HCT116 (cell line): ENCODE measurements at regions not wholly inside any gene's neighbourhood (a gene's known extent, or its start where the extent isn't known, plus 50 kb on each side); places are given as distances from the start of the nearest gene placed in this dataset.

Experiments used
- CTCF ChIP-seq, 3 experiments: fragments of 200-600 bp in 1 of 3; sonication (generic) in 1 of 3; IDR thresholded peaks in 2 of 3; conservative IDR thresholded peaks in 1 of 3; 2 replicates each; pipeline ENCODE4 v1.5.1; 2012 to 2017; ENCODE audit warnings: low read depth in 2 of 3, low read length in 2 of 3, antibody characterized with exemption in 1 of 3, borderline replicate concordance in 1 of 3, control low read depth in 1 of 3, mild to moderate bottlenecking in 1 of 3, mixed read lengths in 1 of 3, mixed run types in 1 of 3, moderate library complexity in 1 of 3; ENCODE audit not compliant: insufficient read depth in 1 of 3
- EZH2phosphoT487 ChIP-seq: fragments of 200-600 bp; IDR thresholded peaks from 2 replicates; pipeline ENCODE4 v1.6.1; 2018; ENCODE audit warnings: antibody characterized with exemption, borderline replicate concordance
- POLR2A ChIP-seq: IDR thresholded peaks from 2 replicates; pipeline ENCODE4 v1.7.0; 2011; ENCODE audit warnings: borderline replicate concordance; ENCODE audit not compliant: insufficient read depth, insufficient read length; ENCODE audit errors: extremely low read depth
- POLR2AphosphoS5 ChIP-seq: IDR thresholded peaks from 2 replicates; pipeline ENCODE4 v1.6.1; 2011; ENCODE audit warnings: mild to moderate bottlenecking, low read depth, low read length, moderate library complexity

- no peak for TF ChIP-seq CTCF (IDR thresholded peaks at IDR 0.05 in 2 of 3, conservative IDR thresholded peaks at IDR 0.05 in 1 of 3; ENCODE audit: borderline replicate concordance in 1 of 3, insufficient read depth in 1 of 3, low read depth in 2 of 3, low read length in 2 of 3)
- TF ChIP-seq POLR2AphosphoS5, result no peak
- TF ChIP-seq POLR2A, result no peak
- no peak for TF ChIP-seq EZH2phosphoT487
Observed at GRCh38 chr2:238717084-238717483, 130.8 kb upstream of the TWIST2 start.
